ENCODE measurements at regions not wholly inside any gene's neighbourhood (a gene's known extent, or its start where the extent isn't known, plus 50 kb on each side); places are given as distances from the start of the nearest gene placed in this dataset.

DNA sequence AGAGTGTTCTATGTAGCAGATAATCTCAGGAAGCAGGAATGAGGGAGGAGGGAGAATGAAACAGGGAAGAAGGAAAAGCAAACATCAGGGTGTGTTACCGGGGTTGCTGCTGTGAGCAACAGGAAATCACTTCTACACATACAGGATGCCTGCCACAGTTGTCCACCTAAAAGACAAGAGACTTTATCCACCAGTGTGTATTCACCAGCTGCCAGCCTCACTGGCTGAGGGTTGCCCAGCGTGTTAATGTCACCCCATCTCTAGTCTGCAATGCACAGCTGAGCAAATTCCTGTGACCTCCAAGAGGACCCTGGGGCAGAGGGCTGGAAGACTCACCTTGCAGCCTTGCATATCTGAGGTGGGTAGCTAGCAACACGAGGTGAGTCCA lies 183.7 kb downstream of the GPAM start:
- TF ChIP-seq, protein P1, sequence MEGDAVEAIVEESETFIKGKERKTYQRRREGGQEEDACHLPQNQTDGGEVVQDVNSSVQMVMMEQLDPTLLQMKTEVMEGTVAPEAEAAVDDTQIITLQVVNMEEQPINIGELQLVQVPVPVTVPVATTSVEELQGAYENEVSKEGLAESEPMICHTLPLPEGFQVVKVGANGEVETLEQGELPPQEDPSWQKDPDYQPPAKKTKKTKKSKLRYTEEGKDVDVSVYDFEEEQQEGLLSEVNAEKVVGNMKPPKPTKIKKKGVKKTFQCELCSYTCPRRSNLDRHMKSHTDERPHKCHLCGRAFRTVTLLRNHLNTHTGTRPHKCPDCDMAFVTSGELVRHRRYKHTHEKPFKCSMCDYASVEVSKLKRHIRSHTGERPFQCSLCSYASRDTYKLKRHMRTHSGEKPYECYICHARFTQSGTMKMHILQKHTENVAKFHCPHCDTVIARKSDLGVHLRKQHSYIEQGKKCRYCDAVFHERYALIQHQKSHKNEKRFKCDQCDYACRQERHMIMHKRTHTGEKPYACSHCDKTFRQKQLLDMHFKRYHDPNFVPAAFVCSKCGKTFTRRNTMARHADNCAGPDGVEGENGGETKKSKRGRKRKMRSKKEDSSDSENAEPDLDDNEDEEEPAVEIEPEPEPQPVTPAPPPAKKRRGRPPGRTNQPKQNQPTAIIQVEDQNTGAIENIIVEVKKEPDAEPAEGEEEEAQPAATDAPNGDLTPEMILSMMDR (conservative IDR thresholded peaks at IDR 0.05) = no peak
- TF ChIP-seq EZH2 (IDR thresholded peaks at IDR 0.05; ENCODE audit: low read depth) = no peak
